LNCAP (cell line): ENCODE measurements at regions not wholly inside any gene's neighbourhood (a gene's known extent, or its start where the extent isn't known, plus 50 kb on each side); places are given as distances from the start of the nearest gene placed in this dataset.

ENCODE experiments used
- TF ChIP-seq, protein P1 (sequence below): fragments of 450-650 bp; IDR thresholded peaks from 2 replicates; pipeline ENCODE4 v1.5.1; 2017; ENCODE audit warnings: mild to moderate bottlenecking

DNA sequence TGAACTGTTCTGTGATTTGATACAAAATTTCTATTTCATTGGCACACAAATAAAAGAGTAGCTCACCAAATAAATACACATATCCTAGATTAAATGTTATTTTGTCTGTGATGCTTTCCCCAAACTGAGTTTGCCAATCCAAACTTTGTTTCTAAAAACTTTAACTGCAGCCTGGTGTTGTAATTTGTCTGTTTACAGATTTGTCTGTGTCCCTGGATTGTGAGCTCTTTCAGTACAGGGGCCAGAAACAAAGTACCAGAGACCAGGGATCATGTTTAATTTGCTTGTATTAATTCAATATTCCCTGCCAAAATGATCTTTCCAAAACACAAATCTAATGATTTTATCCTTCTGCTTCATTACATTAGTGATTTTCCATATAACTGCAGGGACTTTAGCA is 1044.6 kb upstream of the GJE1 start:
- TF ChIP-seq, protein P1, sequence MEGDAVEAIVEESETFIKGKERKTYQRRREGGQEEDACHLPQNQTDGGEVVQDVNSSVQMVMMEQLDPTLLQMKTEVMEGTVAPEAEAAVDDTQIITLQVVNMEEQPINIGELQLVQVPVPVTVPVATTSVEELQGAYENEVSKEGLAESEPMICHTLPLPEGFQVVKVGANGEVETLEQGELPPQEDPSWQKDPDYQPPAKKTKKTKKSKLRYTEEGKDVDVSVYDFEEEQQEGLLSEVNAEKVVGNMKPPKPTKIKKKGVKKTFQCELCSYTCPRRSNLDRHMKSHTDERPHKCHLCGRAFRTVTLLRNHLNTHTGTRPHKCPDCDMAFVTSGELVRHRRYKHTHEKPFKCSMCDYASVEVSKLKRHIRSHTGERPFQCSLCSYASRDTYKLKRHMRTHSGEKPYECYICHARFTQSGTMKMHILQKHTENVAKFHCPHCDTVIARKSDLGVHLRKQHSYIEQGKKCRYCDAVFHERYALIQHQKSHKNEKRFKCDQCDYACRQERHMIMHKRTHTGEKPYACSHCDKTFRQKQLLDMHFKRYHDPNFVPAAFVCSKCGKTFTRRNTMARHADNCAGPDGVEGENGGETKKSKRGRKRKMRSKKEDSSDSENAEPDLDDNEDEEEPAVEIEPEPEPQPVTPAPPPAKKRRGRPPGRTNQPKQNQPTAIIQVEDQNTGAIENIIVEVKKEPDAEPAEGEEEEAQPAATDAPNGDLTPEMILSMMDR = no peak

DNA sequence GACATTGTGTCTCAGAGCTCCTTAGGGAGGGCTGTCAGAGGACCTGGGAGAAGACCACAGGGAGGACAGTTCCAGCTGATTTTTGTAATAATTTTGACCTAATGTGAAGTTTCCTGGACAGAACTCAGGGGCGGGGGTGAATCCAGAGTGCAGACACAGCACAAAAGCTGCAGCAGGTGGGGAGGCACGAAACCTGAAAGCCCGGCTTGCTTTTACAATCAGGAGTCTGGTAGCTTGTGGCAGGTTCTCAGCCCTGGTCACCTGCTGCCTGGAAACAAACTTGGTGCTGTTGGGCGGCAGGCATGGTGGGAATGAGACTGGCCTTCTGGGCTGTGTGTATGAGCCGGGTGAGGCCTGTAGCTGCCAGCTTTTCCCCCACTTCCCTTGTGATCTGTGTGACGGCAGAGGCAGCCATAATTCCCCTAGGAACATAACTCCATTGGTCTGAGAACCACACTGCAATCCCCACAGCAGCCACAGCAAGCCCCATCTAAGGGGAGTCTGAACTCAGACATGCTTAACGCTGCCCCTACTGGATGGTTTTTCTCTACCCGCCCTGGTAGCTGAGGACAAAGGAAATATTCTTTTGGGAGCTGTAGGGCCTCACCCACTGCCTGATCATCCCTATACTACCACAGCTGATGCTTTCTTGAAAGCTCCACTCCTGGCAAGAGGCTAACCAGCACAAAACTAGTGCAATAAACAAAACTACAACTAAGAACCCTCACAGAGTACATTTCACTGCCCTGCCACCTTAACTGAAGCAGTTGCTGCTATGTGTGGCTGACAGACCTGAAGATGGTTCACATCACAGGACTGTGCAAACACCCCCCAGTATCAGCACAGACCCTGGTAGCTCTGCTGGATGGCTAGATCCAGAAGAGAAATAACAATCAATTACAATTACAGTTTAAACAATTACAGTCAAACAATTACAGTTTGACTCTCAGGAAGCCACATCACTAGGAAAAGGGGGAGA is 1055.1 kb upstream of the GJE1 start:
- TF ChIP-seq, protein P1 = no peak

DNA sequence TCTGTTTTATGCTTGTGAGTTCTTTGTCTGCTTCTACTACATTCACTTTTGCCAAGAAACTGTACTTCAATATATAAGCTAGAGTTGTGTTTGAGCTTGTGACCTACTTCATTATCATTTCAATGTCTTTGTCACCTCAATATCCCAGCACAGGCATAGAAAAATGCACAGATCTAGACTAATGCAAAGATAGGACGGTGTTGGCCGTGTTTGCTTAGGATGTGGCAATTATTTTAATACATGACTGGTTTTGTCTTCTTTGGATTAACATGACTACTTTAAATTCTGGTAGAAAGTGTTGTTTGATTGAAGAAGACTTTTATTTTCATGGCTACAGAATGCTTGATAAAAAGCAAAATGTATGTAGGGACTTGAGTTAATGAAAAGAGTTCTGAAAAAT is 1075.0 kb upstream of the GJE1 start:
- TF ChIP-seq, protein P1 = no peak

DNA sequence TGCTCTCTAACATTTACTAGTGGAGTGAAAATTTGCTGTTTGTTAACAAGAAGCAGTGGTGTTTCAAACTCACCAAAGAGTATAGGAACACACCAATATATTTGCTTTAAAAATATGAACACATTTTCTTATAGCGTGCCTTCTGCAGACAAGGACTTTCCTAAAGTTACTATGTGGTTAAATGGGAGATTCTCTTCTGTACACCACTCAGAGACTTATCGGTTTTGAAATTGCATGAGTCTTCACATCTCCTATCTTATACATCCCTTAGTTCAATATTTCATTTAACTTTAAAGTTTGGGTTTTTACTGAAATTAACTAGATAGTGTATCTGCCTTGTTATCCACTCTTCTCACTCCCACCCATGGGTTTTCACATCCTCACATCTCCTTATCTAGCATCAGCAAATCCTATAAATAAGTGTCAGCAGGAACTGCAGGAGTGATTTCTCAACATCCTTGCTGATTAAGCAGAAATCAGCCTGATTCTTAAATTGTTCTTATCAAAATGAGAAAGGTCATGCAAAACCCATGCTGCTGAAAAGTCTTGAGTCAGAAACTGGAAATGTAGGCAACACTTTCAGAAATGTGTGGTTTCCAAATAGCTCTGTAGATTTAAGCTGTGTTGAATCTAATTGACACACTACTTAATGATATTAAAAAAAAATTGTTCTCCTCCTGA is 1075.6 kb upstream of the GJE1 start:
- TF ChIP-seq, protein P1 = no peak

DNA sequence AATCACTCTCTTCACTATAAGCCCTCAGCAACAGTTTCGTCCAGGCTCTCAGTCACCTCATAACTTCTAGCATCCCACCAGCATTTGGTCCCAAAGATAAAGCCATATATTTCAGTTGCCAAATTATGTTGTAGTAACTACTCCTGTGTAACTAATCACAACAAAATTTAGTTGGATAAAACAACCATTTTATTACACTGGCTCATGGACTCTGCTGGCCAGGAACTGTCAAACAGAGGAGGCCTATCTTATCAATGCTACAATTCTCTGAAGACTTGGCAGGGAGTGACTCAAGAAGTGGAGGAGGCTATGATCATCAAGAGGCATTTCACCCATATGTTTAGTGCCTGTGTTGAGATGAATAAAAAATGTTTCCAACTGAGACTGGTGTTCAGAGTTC is 1082.3 kb upstream of the GJE1 start:
- TF ChIP-seq, protein P1 = no peak

DNA sequence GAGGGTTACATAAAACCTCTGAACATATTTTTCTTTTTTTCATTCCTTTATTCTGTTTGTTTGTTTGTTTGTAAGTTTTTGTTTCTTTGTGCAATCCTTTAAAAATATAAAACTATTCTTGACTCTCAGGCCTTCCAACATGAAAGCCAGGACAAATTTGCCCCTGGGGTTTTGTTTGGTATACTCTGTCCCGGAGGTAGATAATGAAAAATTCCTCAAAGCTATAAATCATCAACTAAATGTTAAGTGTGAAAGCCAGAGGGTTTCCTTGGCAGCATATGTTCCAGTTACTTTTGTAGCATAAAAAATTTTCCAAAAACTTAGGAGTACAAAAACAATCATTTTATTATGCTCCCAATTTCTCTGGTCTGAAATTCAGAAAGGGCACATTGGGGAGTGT is 1084.3 kb upstream of the GJE1 start:
- TF ChIP-seq, protein P1 = no peak

DNA sequence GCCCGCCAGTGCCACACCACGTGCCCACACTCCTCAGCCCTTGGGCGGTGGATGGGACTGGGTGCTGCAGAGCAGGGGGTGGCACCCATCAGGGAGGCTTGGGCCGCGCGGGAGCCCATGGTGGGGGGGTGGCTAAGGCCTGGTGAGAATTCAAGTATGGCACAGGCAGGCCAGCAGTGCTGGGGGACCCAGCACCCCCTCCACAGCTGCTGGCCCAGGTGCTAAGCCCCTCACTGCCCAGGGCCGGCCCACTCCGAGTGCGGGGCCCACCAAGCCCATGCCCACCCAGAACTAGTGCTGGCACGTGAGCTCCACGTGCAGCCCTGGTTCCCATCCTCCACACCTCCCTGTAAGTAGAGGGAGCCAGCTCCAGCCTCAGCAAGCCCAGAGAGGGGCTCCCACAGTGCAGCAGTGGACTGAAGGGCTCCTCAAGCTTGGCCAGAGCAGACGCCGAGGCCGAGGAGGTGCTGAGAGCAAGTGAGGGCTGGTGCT is 1091.1 kb upstream of the GJE1 start:
- TF ChIP-seq, protein P1 = no peak
